WI38 (cell line): ENCODE measurements at regions not wholly inside any gene's neighbourhood (a gene's known extent, or its start where the extent isn't known, plus 50 kb on each side); places are given as distances from the start of the nearest gene placed in this dataset.
A peak's percentile ranks its signal among the peaks of the same experiment; 100 is the strongest.
"Not testable (repeated sequence)": the region's sequence is repeated elsewhere in the genome, so short reads cannot be mapped to it uniquely, and the experiment has no call there.

Source experiments
- H3K4me3 ChIP-seq: 2 replicates; pipeline ENCODE4 v1.5.1; 2011; ENCODE audit warnings: low read depth, mild to moderate bottlenecking, control low read depth, low read length
- CTCF ChIP-seq: IDR thresholded peaks from 2 replicates; pipeline ENCODE4 v1.5.1; 2012; ENCODE audit warnings: low read depth, mild to moderate bottlenecking, control low read depth, low read length

- H3K4me3 ChIP-seq: no peak overlapping the region
- TF ChIP-seq CTCF: no peak
Observed at GRCh38 chr7:76129836-76130235, 71.9 kb upstream of the SRRM3 start.

GRCh38 chr7:76130661-76131060, 71.0 kb upstream of the SRRM3 start:
- peak; percentile 22; the same call in 1 of the 2 replicates for TF ChIP-seq CTCF
- H3K4me3 ChIP-seq: not testable (repeated sequence)

- not testable (repeated sequence) for H3K4me3 ChIP-seq
Observed at GRCh38 chr7:76131887-76132286, 69.8 kb upstream of the SRRM3 start.

GRCh38 chr7:76133164-76133775, 68.4 kb upstream of the SRRM3 start:
- TF ChIP-seq CTCF: no peak
- no peak overlapping the region for H3K4me3 ChIP-seq

- no peak overlapping the region for H3K4me3 ChIP-seq
- TF ChIP-seq CTCF: no peak
Observed at GRCh38 chr7:76133839-76134238, 67.9 kb upstream of the SRRM3 start.

GRCh38 chr7:76135263-76135662, 66.4 kb upstream of the SRRM3 start:
- not testable (repeated sequence) for H3K4me3 ChIP-seq

- H3K4me3 ChIP-seq: not testable (repeated sequence)
Observed at GRCh38 chr7:76138577-76139313, 63.0 kb upstream of the SRRM3 start.

- TF ChIP-seq CTCF: no peak
- H3K4me3 ChIP-seq: no peak overlapping the region
Observed at GRCh38 chr7:76139670-76140069, 62.0 kb upstream of the SRRM3 start.

GRCh38 chr7:76140259-76140658, 61.4 kb upstream of the SRRM3 start:
- H3K4me3 ChIP-seq: not testable (repeated sequence)
